SK-N-SH treated with all-trans-retinoic acid at 6 μM for 48 hours (cell line): ENCODE measurements at regions not wholly inside any gene's neighbourhood (a gene's known extent, or its start where the extent isn't known, plus 50 kb on each side); places are given as distances from the start of the nearest gene placed in this dataset.

ENCODE experiments used
- ATAC-seq: fragments of 200-7000 bp; cut with Tn5 transposase; 3 replicates; pipeline ENCODE4 v1.9.1; 2020; ENCODE audit warnings: mild to moderate bottlenecking, moderate library complexity
- ARNTL ChIP-seq: fragments of 450-650 bp; formaldehyde crosslinking; IDR thresholded peaks from 2 replicates; pipeline ENCODE4 v1.5.0; 2020; ENCODE audit warnings: low read depth, mild to moderate bottlenecking, moderate library complexity, borderline replicate concordance
- BACH2 ChIP-seq: fragments of 250-450 bp; sonication (Bioruptor Pico); IDR thresholded peaks from 2 replicates; pipeline ENCODE4 v1.9.0; 2021; ENCODE audit warnings: mild to moderate bottlenecking, borderline replicate concordance
- CSDC2 ChIP-seq: fragments of 250-450 bp; sonication (Bioruptor Pico); IDR thresholded peaks from 2 replicates; pipeline ENCODE4 v1.5.0; 2020; ENCODE audit warnings: mild to moderate bottlenecking, moderate library complexity
- ESRRG ChIP-seq: fragments of 250-450 bp; sonication (Bioruptor Pico); IDR thresholded peaks from 2 replicates; pipeline ENCODE4 v1.6.1; 2021; ENCODE audit warnings: mild to moderate bottlenecking
- GLIS3 ChIP-seq: fragments of 250-450 bp; sonication (Bioruptor Pico); IDR thresholded peaks from 2 replicates; pipeline ENCODE4 v1.5.0; 2020; ENCODE audit warnings: mild to moderate bottlenecking, moderate library complexity
- OSR1 ChIP-seq: fragments of 250-450 bp; sonication (Bioruptor Pico); IDR thresholded peaks from 2 replicates; pipeline ENCODE4 v1.8.0; 2022; ENCODE audit warnings: moderate library complexity, mild to moderate bottlenecking, inconsistent platforms
- PATZ1 ChIP-seq: fragments of 250-450 bp; sonication (Bioruptor Pico); IDR thresholded peaks from 2 replicates; pipeline ENCODE4 v1.8.0; 2020; ENCODE audit warnings: mild to moderate bottlenecking, moderate library complexity, borderline replicate concordance
- PPARA ChIP-seq: fragments of 250-450 bp; sonication (Bioruptor Pico); IDR thresholded peaks from 2 replicates; pipeline ENCODE4 v1.5.0; 2020; ENCODE audit warnings: mild to moderate bottlenecking, borderline replicate concordance
- SNAI2 ChIP-seq: fragments of 250-450 bp; sonication (Bioruptor Pico); IDR thresholded peaks from 2 replicates; pipeline ENCODE4 v1.5.0; 2020; ENCODE audit warnings: mild to moderate bottlenecking, moderate library complexity
- TOX ChIP-seq: fragments of 250-450 bp; sonication (Bioruptor Pico); IDR thresholded peaks from 2 replicates; pipeline ENCODE4 v1.8.0; 2021; ENCODE audit warnings: mild to moderate bottlenecking, moderate library complexity, borderline replicate concordance
- ZFP3 ChIP-seq: fragments of 250-450 bp; sonication (Bioruptor Pico); IDR thresholded peaks from 2 replicates; pipeline ENCODE4 v1.5.0; 2020; ENCODE audit warnings: mild to moderate bottlenecking, moderate library complexity
- ZFP30 ChIP-seq: fragments of 450-650 bp; formaldehyde crosslinking; IDR thresholded peaks from 2 replicates; pipeline ENCODE4 v1.5.0; 2022; ENCODE audit warnings: mild to moderate bottlenecking, moderate library complexity
- ZNF565 ChIP-seq: fragments of 450-650 bp; formaldehyde crosslinking; conservative IDR thresholded peaks from 2 replicates; pipeline ENCODE4 v1.5.0; 2020; ENCODE audit warnings: low read depth, mild to moderate bottlenecking, moderate library complexity
- ZNF70 ChIP-seq: fragments of 450-650 bp; formaldehyde crosslinking; IDR thresholded peaks from 2 replicates; pipeline ENCODE4 v1.5.0; 2020; ENCODE audit warnings: mild to moderate bottlenecking, moderate library complexity
- ZNF8 ChIP-seq: fragments of 450-650 bp; formaldehyde crosslinking; IDR thresholded peaks from 2 replicates; pipeline ENCODE4 v1.5.0; 2020; ENCODE audit warnings: mild to moderate bottlenecking, moderate library complexity
- TF ChIP-seq, protein P1 (sequence below): fragments of 250-450 bp; sonication (Bioruptor Pico); IDR thresholded peaks from 2 replicates; pipeline ENCODE4 v1.8.0; 2021; ENCODE audit warnings: low read depth, mild to moderate bottlenecking, moderate library complexity, borderline replicate concordance
- TF ChIP-seq, protein P2 (sequence below): fragments of 250-450 bp; sonication (Bioruptor Pico); IDR thresholded peaks from 2 replicates; pipeline ENCODE4 v1.5.0; 2020; ENCODE audit warnings: mild to moderate bottlenecking, moderate library complexity
- TF ChIP-seq, protein P3 (sequence below): fragments of 250-450 bp; sonication (Bioruptor Pico); IDR thresholded peaks from 2 replicates; pipeline ENCODE4 v1.5.1; 2020; ENCODE audit warnings: low read depth, mild to moderate bottlenecking, moderate library complexity
- TF ChIP-seq, protein P4 (sequence below): fragments of 250-450 bp; sonication (Bioruptor Pico); IDR thresholded peaks from 2 replicates; pipeline ENCODE4 v1.5.1; 2021; ENCODE audit warnings: mild to moderate bottlenecking, moderate library complexity

- TF ChIP-seq PATZ1 (CRISPR knock-in tag) (no peak), OSR1 (CRISPR knock-in tag) (no peak), PPARA (no peak), TOX (CRISPR knock-in tag) (no peak), BACH2 (CRISPR knock-in tag) (no peak), SNAI2 (CRISPR knock-in tag) (no peak), ARNTL (CRISPR knock-in tag) (no peak), ZFP3 (CRISPR knock-in tag) (no peak), ZNF8 (CRISPR knock-in tag) (no peak), GLIS3 (CRISPR knock-in tag) (no peak), ZNF565 (CRISPR knock-in tag) (no peak)
- TF ChIP-seq, protein P1, sequence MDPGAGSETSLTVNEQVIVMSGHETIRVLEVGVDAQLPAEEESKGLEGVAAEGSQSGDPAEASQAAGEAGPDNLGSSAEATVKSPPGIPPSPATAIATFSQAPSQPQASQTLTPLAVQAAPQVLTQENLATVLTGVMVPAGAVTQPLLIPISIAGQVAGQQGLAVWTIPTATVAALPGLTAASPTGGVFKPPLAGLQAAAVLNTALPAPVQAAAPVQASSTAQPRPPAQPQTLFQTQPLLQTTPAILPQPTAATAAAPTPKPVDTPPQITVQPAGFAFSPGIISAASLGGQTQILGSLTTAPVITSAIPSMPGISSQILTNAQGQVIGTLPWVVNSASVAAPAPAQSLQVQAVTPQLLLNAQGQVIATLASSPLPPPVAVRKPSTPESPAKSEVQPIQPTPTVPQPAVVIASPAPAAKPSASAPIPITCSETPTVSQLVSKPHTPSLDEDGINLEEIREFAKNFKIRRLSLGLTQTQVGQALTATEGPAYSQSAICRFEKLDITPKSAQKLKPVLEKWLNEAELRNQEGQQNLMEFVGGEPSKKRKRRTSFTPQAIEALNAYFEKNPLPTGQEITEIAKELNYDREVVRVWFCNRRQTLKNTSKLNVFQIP (CRISPR knock-in tag): no peak
- TF ChIP-seq, protein P2, sequence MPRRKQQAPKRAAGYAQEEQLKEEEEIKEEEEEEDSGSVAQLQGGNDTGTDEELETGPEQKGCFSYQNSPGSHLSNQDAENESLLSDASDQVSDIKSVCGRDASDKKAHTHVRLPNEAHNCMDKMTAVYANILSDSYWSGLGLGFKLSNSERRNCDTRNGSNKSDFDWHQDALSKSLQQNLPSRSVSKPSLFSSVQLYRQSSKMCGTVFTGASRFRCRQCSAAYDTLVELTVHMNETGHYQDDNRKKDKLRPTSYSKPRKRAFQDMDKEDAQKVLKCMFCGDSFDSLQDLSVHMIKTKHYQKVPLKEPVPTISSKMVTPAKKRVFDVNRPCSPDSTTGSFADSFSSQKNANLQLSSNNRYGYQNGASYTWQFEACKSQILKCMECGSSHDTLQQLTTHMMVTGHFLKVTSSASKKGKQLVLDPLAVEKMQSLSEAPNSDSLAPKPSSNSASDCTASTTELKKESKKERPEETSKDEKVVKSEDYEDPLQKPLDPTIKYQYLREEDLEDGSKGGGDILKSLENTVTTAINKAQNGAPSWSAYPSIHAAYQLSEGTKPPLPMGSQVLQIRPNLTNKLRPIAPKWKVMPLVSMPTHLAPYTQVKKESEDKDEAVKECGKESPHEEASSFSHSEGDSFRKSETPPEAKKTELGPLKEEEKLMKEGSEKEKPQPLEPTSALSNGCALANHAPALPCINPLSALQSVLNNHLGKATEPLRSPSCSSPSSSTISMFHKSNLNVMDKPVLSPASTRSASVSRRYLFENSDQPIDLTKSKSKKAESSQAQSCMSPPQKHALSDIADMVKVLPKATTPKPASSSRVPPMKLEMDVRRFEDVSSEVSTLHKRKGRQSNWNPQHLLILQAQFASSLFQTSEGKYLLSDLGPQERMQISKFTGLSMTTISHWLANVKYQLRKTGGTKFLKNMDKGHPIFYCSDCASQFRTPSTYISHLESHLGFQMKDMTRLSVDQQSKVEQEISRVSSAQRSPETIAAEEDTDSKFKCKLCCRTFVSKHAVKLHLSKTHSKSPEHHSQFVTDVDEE (CRISPR knock-in tag): no peak
- TF ChIP-seq, protein P3, sequence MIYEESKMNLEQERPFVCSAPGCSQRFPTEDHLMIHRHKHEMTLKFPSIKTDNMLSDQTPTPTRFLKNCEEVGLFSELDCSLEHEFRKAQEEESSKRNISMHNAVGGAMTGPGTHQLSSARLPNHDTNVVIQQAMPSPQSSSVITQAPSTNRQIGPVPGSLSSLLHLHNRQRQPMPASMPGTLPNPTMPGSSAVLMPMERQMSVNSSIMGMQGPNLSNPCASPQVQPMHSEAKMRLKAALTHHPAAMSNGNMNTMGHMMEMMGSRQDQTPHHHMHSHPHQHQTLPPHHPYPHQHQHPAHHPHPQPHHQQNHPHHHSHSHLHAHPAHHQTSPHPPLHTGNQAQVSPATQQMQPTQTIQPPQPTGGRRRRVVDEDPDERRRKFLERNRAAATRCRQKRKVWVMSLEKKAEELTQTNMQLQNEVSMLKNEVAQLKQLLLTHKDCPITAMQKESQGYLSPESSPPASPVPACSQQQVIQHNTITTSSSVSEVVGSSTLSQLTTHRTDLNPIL (CRISPR knock-in tag): no peak
- no peak for ATAC-seq
These were observed 82.6 kb upstream of the HNMT start for GRCh38 chr2:137881711-137882110.

- ATAC-seq: no peak
- TF ChIP-seq TOX (CRISPR knock-in tag): no peak
- no peak for TF ChIP-seq SNAI2 (CRISPR knock-in tag)
- TF ChIP-seq BACH2 (CRISPR knock-in tag): no peak
- TF ChIP-seq, protein P3 (CRISPR knock-in tag): no peak
- TF ChIP-seq PPARA: no peak
- no peak for TF ChIP-seq ZNF70 (CRISPR knock-in tag)
- TF ChIP-seq, protein P4, sequence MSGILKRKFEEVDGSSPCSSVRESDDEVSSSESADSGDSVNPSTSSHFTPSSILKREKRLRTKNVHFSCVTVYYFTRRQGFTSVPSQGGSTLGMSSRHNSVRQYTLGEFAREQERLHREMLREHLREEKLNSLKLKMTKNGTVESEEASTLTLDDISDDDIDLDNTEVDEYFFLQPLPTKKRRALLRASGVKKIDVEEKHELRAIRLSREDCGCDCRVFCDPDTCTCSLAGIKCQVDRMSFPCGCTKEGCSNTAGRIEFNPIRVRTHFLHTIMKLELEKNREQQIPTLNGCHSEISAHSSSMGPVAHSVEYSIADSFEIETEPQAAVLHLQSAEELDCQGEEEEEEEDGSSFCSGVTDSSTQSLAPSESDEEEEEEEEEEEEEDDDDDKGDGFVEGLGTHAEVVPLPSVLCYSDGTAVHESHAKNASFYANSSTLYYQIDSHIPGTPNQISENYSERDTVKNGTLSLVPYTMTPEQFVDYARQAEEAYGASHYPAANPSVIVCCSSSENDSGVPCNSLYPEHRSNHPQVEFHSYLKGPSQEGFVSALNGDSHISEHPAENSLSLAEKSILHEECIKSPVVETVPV (CRISPR knock-in tag): no peak
- TF ChIP-seq ZNF8 (CRISPR knock-in tag): no peak
- no peak for TF ChIP-seq ZFP30 (CRISPR knock-in tag)
- TF ChIP-seq ESRRG: no peak
- TF ChIP-seq, all 23 proteins: peak for 0
These were observed 78.0 kb upstream of the HNMT start for GRCh38 chr2:137886083-137886831.

GRCh38 chr2:137888845-137889244, 75.4 kb upstream of the HNMT start:
- no peak for ATAC-seq
- TF ChIP-seq TOX (CRISPR knock-in tag): no peak
- TF ChIP-seq CSDC2 (CRISPR knock-in tag): no peak
- TF ChIP-seq, all 23 proteins: peak for 0
